OCI-LY3 (cell line): ENCODE measurements at regions not wholly inside any gene's neighbourhood (a gene's known extent, or its start where the extent isn't known, plus 50 kb on each side); places are given as distances from the start of the nearest gene placed in this dataset.
"Not testable (repeated sequence)": the region's sequence is repeated elsewhere in the genome, so short reads cannot be mapped to it uniquely, and the experiment has no call there.

ENCODE experiments used
- EZH2phosphoT487 ChIP-seq: fragments of 200-600 bp; shearing (Covaris generic); IDR thresholded peaks from 2 replicates; pipeline ENCODE4 v1.6.1; 2018; ENCODE audit warnings: antibody characterized with exemption, mixed run types, low read depth
- TF ChIP-seq, protein P1 (sequence below): fragments of 200-600, 300-600 bp; sonication (generic); IDR thresholded peaks from 2 replicates; pipeline ENCODE4 v1.5.1; 2014; ENCODE audit warnings: antibody characterized with exemption, low read length, low read depth

DNA sequence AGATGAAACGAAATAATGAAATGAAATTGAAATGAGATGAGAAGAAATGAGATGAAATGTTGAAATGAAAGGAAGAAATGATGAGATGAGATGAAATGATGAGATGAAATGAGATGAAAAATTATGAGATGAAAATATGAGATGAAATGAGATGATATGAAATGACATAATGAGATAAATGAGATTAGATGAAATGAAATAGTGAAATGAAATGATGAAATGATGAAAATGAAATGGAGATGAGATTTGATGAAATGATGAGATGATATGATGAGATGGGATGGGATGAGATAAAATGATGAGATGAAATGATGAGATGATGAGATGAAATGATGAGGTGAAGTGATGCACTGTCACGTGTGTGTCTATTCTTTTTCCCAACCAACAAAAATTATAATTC lies 224.5 kb downstream of the GOLGA6L6 start:
- TF ChIP-seq, protein P1, sequence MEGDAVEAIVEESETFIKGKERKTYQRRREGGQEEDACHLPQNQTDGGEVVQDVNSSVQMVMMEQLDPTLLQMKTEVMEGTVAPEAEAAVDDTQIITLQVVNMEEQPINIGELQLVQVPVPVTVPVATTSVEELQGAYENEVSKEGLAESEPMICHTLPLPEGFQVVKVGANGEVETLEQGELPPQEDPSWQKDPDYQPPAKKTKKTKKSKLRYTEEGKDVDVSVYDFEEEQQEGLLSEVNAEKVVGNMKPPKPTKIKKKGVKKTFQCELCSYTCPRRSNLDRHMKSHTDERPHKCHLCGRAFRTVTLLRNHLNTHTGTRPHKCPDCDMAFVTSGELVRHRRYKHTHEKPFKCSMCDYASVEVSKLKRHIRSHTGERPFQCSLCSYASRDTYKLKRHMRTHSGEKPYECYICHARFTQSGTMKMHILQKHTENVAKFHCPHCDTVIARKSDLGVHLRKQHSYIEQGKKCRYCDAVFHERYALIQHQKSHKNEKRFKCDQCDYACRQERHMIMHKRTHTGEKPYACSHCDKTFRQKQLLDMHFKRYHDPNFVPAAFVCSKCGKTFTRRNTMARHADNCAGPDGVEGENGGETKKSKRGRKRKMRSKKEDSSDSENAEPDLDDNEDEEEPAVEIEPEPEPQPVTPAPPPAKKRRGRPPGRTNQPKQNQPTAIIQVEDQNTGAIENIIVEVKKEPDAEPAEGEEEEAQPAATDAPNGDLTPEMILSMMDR = not testable (repeated sequence)
- TF ChIP-seq EZH2phosphoT487 = not testable (repeated sequence)
